Kidney (tissue), 13 donors: ENCODE measurements at regions not wholly inside any gene's neighbourhood (a gene's known extent, or its start where the extent isn't known, plus 50 kb on each side); places are given as distances from the start of the nearest gene placed in this dataset.

Experiments
- DNase-seq, 5 donors: peaks; one replicate each; pipeline ENCODE4 v3.0.0-alpha.2; 2013 to 2020
- FAIRE-seq: peaks from 2 replicates; lab custom pipeline; 2012; peaks lifted over from hg19 to GRCh38; lab: Jason Lieb, UNC
- H3K27ac ChIP-seq, 2 donors: one replicate each; pipeline ENCODE4 v1.7.0; 2013; ENCODE audit warnings: low read depth in 2 of 2, low read length in 2 of 2, inconsistent platforms in 1 of 2
- H3K27me3 ChIP-seq: one replicate; pipeline ENCODE4 v1.7.1; 2013; ENCODE audit warnings: low read length, inconsistent platforms; ENCODE audit not compliant: control insufficient read depth, insufficient read depth
- H3K36me3 ChIP-seq, 3 donors: one replicate each; pipeline versions ENCODE4 v1.7.0 to v1.7.1; 2013; ENCODE audit warnings: low read length in 3 of 3, control low read depth in 1 of 3, inconsistent platforms in 1 of 3; ENCODE audit not compliant: insufficient read depth in 3 of 3, control insufficient read depth in 2 of 3
- H3K4me1 ChIP-seq, 3 donors: one replicate each; pipeline versions ENCODE4 v1.7.0 to v1.7.1; 2013; ENCODE audit warnings: low read length in 3 of 3, inconsistent platforms in 1 of 3, low read depth in 1 of 3; ENCODE audit not compliant: control insufficient read depth in 2 of 3, insufficient read depth in 2 of 3
- H3K4me3 ChIP-seq, 3 donors: one replicate each; pipeline versions ENCODE4 v1.7.0 to v1.8.1; 2013; ENCODE audit warnings: low read length in 3 of 3, control low read depth in 1 of 3, inconsistent platforms in 1 of 3
- H3K9ac ChIP-seq, 3 donors: one replicate each; pipeline versions ENCODE4 v1.7.0 to v1.7.1; 2013; ENCODE audit warnings: low read length in 3 of 3, control low read depth in 1 of 3, inconsistent platforms in 1 of 3
- H3K9me3 ChIP-seq, 3 donors: one replicate each; pipeline versions ENCODE4 v1.7.0 to v1.7.1; 2013; ENCODE audit warnings: low read length in 3 of 3, control low read depth in 1 of 3, inconsistent platforms in 1 of 3; ENCODE audit not compliant: control insufficient read depth in 2 of 3, insufficient read depth in 1 of 3
- intact Hi-C: fragments of 100-400 bp; cut with DNase I; formaldehyde crosslinking; loops from one replicate; pipeline ENCODE4 v1.11.1; 2022
- TF ChIP-seq, protein P1 (sequence below): IDR thresholded peaks from 3 replicates; pipeline ENCODE4 v1.5.1; 2012; ENCODE audit warnings: mild to moderate bottlenecking, moderate library complexity, borderline replicate concordance; ENCODE audit not compliant: insufficient read depth; ENCODE audit errors: extremely low read depth
- donor health status: control.
- donor health status: control.
- donor health status: control.
- donor health status: control.
- donor health status: control.
- donor health status: DM: yes; HTN: yes; CAD: no.
- donor health status: Normal renal cell carcinoma (clear cell type).

DNA sequence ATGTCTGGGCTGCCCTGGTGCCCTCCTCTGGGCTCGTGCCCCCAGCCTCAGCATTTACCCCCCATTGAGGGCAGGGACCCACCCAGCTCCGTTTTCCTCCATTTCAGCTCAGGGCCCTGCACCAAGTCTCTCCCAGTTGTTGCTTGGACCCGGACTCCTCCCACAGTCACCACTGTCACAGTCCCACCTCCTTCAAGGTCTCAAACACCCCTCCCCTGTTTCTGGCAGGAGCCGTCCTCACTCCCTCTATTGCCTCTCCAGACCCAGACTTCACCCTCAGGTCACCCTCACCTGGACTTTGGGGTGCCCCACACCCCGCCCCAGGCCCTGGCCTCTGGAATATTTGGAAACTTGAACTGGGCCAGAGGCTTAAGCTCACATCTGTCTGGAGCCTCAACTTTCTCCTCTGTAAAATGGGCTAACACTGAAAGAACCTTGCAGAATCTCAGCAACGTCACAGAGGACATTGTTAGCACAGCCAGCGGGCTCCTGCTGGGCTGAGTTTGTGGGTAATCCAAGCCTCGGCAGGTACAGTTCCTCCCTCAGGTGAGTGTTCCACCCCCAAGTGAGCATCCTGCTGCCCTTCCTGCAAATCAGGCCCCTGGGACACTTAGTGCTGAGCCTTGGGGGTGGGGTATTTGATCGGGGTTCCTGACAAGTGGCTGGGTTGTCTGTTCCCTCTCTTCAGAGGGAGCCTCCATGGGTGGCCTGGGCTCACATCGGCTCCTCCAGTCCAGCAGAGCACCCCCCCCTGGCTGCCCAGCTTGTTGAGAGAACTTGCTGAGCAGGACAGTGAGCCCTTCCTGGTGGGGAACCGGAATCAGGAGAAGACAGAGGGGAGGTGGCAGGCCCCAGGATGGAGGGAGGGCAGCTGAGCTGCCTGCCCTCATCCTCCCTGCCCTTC, 130.1 kb downstream of the C9orf50 start:
- Histone ChIP-seq H3K27ac (peak overlapping the region; percentile 99 to 100), H3K9ac (peak overlapping the region in 2 of 3 donors; percentile 64 to 90), H3K4me3 (peak overlapping the region in 2 of 3 donors; percentile 58 to 73), H3K9me3 (no peaks in the 10 kb centered on the region), H3K4me1 (peaks cover 3 to 67% (median 60%) of the 10 kb centered on the region in 3 donors), H3K36me3 (peaks cover 0 to 6% (median 3%) of the 10 kb centered on the region in 3 donors), H3K27me3 (no peaks in the 10 kb centered on the region)
- FAIRE-seq (no peak), DNase-seq (peak in 1 of 5 donors; percentile 66)
- TF ChIP-seq, protein P1, sequence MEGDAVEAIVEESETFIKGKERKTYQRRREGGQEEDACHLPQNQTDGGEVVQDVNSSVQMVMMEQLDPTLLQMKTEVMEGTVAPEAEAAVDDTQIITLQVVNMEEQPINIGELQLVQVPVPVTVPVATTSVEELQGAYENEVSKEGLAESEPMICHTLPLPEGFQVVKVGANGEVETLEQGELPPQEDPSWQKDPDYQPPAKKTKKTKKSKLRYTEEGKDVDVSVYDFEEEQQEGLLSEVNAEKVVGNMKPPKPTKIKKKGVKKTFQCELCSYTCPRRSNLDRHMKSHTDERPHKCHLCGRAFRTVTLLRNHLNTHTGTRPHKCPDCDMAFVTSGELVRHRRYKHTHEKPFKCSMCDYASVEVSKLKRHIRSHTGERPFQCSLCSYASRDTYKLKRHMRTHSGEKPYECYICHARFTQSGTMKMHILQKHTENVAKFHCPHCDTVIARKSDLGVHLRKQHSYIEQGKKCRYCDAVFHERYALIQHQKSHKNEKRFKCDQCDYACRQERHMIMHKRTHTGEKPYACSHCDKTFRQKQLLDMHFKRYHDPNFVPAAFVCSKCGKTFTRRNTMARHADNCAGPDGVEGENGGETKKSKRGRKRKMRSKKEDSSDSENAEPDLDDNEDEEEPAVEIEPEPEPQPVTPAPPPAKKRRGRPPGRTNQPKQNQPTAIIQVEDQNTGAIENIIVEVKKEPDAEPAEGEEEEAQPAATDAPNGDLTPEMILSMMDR, result no peak
- intact Hi-C loops, result loop anchor here (10.0 kb wide), 1 partner anchor 114 kb away; no protein-coding TSS in a partner anchor

DNA sequence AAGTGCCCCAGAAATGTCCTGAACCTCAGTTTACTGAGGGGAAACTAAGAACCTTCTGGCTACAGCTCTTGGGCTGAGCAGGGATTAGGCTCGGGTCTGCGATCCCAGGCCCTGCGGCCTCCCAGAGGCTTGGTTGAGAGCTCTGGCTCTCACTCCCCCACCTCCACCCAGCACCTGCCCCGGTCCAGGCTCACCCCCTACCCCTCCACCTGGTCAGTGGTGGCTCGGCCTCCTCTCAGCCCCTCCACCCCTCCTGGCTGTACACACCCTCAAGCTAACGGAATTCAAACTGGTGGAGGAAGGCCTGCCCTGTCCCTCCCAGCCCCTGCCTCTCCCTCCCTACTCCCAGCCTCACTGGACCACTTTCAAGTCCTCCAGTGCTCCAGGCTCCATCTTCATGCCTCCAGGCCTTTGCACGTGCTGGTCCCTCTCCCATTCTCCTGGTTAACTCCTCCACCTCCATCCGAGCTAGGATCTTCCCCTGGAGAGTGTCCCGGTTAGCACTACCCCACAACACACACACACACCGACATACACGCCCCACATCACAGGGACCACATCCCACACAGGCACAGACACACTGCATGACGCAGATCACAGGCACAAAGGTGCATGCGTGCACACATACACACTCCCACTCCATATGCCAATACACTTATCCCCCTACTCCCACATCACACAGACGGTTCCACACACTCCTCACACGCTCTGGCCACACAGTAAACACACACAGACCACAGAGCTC, 130.9 kb downstream of the C9orf50 start:
- Histone ChIP-seq H3K4me3 (peak overlapping the region; percentile 40 to 73 (median 58)), H3K36me3 (peaks cover 0 to 6% (median 3%) of the 10 kb centered on the region in 3 donors), H3K9ac (peak overlapping the region in 2 of 3 donors; percentile 64 to 90), H3K27me3 (no peaks in the 10 kb centered on the region), H3K9me3 (no peaks in the 10 kb centered on the region), H3K4me1 (peaks cover 3 to 64% (median 64%) of the 10 kb centered on the region in 3 donors), H3K27ac (peak overlapping the region; percentile 99 to 100)
- intact Hi-C loops, result loop anchor here (10.0 kb wide), 1 partner anchor 115 kb away; no protein-coding TSS in a partner anchor
- TF ChIP-seq, protein P1, result no peak
- FAIRE-seq (no peak), DNase-seq (peak in 1 of 5 donors; percentile 60)

DNA sequence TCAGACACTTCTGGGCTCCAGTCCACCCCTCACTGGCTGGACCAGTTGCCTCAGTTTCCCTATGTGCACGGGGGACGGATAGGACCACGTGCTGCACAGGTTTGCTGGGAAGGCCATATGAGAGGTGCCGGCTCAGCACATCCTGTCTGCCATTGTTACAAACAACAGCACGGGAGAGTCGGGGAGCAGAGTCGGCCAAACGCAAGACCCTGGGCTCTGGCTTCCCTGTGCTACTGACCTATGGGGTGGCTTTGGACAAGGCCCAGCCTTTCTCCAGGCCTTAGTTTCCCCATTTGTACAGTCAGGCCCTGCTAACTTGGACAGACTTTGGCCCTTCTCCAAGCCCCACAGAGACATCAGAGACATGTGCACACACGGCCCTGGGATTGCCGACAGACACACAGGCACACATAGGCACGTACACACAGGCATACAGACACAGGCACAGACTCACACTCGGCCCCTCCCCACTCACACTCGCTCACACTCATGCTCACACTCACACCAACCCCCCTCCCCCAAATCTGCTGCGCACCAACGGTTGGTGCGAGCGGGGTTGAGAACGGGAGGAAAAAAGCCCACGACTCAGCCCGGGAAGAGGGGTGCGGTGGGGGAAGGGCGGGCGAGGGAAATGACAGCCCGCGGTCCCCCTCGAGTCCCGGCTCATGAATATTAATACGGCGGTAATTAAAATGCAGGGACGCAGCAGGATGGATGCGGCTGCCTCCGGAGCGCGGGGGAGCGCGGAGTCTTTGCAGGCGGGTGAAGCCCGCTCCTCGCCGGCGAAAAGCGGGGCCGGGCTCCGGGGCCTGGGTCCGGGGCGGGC, 133.0 kb downstream of the C9orf50 start:
- peak in 4 of 5 donors; percentile 72 to 88 (median 82) for DNase-seq
- intact Hi-C loops, result no loop called here

More for the DNA sequence above, 133.0 kb downstream of the C9orf50 start:
- peak overlapping the region; percentile 99 to 100 for H3K27ac ChIP-seq
- FAIRE-seq, result no peak
- H3K9ac ChIP-seq, result peak overlapping the region in 2 of 3 donors; percentile 68 to 81
- no peaks in the 10 kb centered on the region for H3K27me3 ChIP-seq
- TF ChIP-seq, protein P1, result no peak
- H3K9me3 ChIP-seq, result no peaks in the 10 kb centered on the region
- H3K36me3 ChIP-seq, result peaks cover 0 to 3% (median 0%) of the 10 kb centered on the region in 3 donors
- H3K4me3 ChIP-seq, result peak overlapping the region in 2 of 3 donors; percentile 47 to 57
- H3K4me1 ChIP-seq, result peaks cover 11 to 67% (median 66%) of the 10 kb centered on the region in 3 donors
